ENCODE measurements at regions not wholly inside any gene's neighbourhood (a gene's known extent, or its start where the extent isn't known, plus 50 kb on each side); places are given as distances from the start of the nearest gene placed in this dataset.

- H3K27ac ChIP-seq, result no peak overlapping the region
- H3K4me3 ChIP-seq, result no peak overlapping the region
- H3K9ac ChIP-seq (ENCODE audit: insufficient read length), result no peak overlapping the region
- H3K36me3 ChIP-seq (ENCODE audit: insufficient read depth, low read length), result no peaks in the 10 kb centered on the region
- no peaks in the 10 kb centered on the region for H3K9me3 ChIP-seq (ENCODE audit: low read depth, low read length)
- no peak for TF ChIP-seq EZH2 (IDR thresholded peaks at IDR 0.05)
- no peak for TF ChIP-seq POLR2AphosphoS5 (IDR thresholded peaks at IDR 0.05; ENCODE audit: borderline replicate concordance, low read depth, low read length)
- TF ChIP-seq FOXP2 (optimal IDR thresholded peaks at IDR 0.05; ENCODE audit: control extremely low read depth, extremely low read length, insufficient read depth), result no peak
- peak; percentile 37 for DNase-seq (ENCODE audit: low read depth, low spot score)
Observed at GRCh38 chr18:55781481-55781957, 193.5 kb upstream of the TCF4 start.

- no peaks in the 10 kb centered on the region for H3K36me3 ChIP-seq (ENCODE audit: insufficient read depth, low read length)
- no peak for TF ChIP-seq POLR2AphosphoS5 (IDR thresholded peaks at IDR 0.05; ENCODE audit: borderline replicate concordance, low read depth, low read length)
- no peak for TF ChIP-seq EZH2 (IDR thresholded peaks at IDR 0.05)
- no peak for TF ChIP-seq FOXP2 (optimal IDR thresholded peaks at IDR 0.05; ENCODE audit: control extremely low read depth, extremely low read length, insufficient read depth)
- H3K9ac ChIP-seq (ENCODE audit: insufficient read length), result no peak overlapping the region
- H3K27ac ChIP-seq, result no peak overlapping the region
- H3K9me3 ChIP-seq (ENCODE audit: low read depth, low read length), result no peaks in the 10 kb centered on the region
- DNase-seq (ENCODE audit: low read depth, low spot score), result no peak
- peak overlapping the region; percentile 79 for H3K4me3 ChIP-seq
Observed at GRCh38 chr18:55780586-55781071, 192.6 kb upstream of the TCF4 start.

GRCh38 chr18:55779691-55780585, 191.9 kb upstream of the TCF4 start:
- no peaks in the 10 kb centered on the region for H3K9me3 ChIP-seq (ENCODE audit: low read depth, low read length)
- peak overlapping the region; percentile 7 for H3K9ac ChIP-seq (ENCODE audit: insufficient read length)
- TF ChIP-seq EZH2 (IDR thresholded peaks at IDR 0.05), result no peak
- no peak for TF ChIP-seq FOXP2 (optimal IDR thresholded peaks at IDR 0.05; ENCODE audit: control extremely low read depth, extremely low read length, insufficient read depth)
- TF ChIP-seq POLR2AphosphoS5 (IDR thresholded peaks at IDR 0.05; ENCODE audit: borderline replicate concordance, low read depth, low read length), result no peak
- DNase-seq (ENCODE audit: low read depth, low spot score), result no peak
- H3K27ac ChIP-seq, result no peak overlapping the region
- H3K4me3 ChIP-seq, result peak overlapping the region; percentile 79
- H3K36me3 ChIP-seq (ENCODE audit: insufficient read depth, low read length), result no peaks in the 10 kb centered on the region

GRCh38 chr18:55778788-55779690, 191.0 kb upstream of the TCF4 start:
- H3K9ac ChIP-seq (ENCODE audit: insufficient read length), result no peak overlapping the region
- no peak overlapping the region for H3K27ac ChIP-seq
- no peaks in the 10 kb centered on the region for H3K9me3 ChIP-seq (ENCODE audit: low read depth, low read length)
- no peaks in the 10 kb centered on the region for H3K36me3 ChIP-seq (ENCODE audit: insufficient read depth, low read length)
- TF ChIP-seq FOXP2 (optimal IDR thresholded peaks at IDR 0.05; ENCODE audit: control extremely low read depth, extremely low read length, insufficient read depth) (no peak), POLR2AphosphoS5 (IDR thresholded peaks at IDR 0.05; ENCODE audit: borderline replicate concordance, low read depth, low read length) (peak; percentile 23; the same call in 1 of the 2 replicates)
- DNase-seq (ENCODE audit: low read depth, low spot score), result peak; percentile 39
- peak overlapping the region; percentile 79 for H3K4me3 ChIP-seq

GRCh38 chr18:55777666-55778304, 189.8 kb upstream of the TCF4 start:
- Histone ChIP-seq H3K9ac (ENCODE audit: insufficient read length) (no peak overlapping the region), H3K27ac (no peak overlapping the region), H3K4me3 (no peak overlapping the region), H3K36me3 (ENCODE audit: insufficient read depth, low read length) (no peaks in the 10 kb centered on the region), H3K9me3 (ENCODE audit: low read depth, low read length) (no peaks in the 10 kb centered on the region)
- TF ChIP-seq FOXP2 (optimal IDR thresholded peaks at IDR 0.05; ENCODE audit: control extremely low read depth, extremely low read length, insufficient read depth), result no peak
- no peak for TF ChIP-seq POLR2AphosphoS5 (IDR thresholded peaks at IDR 0.05; ENCODE audit: borderline replicate concordance, low read depth, low read length)
- TF ChIP-seq EZH2 (IDR thresholded peaks at IDR 0.05), result no peak
- peak; percentile 86 for DNase-seq (ENCODE audit: low read depth, low spot score)

GRCh38 chr18:55775972-55776371, 188.0 kb upstream of the TCF4 start:
- TF ChIP-seq POLR2AphosphoS5 (IDR thresholded peaks at IDR 0.05; ENCODE audit: borderline replicate concordance, low read depth, low read length) (no peak), EZH2 (IDR thresholded peaks at IDR 0.05) (no peak), FOXP2 (optimal IDR thresholded peaks at IDR 0.05; ENCODE audit: control extremely low read depth, extremely low read length, insufficient read depth) (no peak)
- H3K9me3 ChIP-seq (ENCODE audit: low read depth, low read length), result no peaks in the 10 kb centered on the region
- H3K36me3 ChIP-seq (ENCODE audit: insufficient read depth, low read length), result no peaks in the 10 kb centered on the region
- H3K9ac ChIP-seq (ENCODE audit: insufficient read length), result no peak overlapping the region
- no peak for DNase-seq (ENCODE audit: low read depth, low spot score)
- no peak overlapping the region for H3K27ac ChIP-seq
- H3K4me3 ChIP-seq, result no peak overlapping the region

- Histone ChIP-seq H3K9ac (ENCODE audit: insufficient read length) (no peak overlapping the region), H3K36me3 (ENCODE audit: insufficient read depth, low read length) (no peaks in the 10 kb centered on the region), H3K4me3 (no peak overlapping the region), H3K27ac (no peak overlapping the region), H3K9me3 (ENCODE audit: low read depth, low read length) (no peaks in the 10 kb centered on the region)
- no peak for DNase-seq (ENCODE audit: low read depth, low spot score)
- TF ChIP-seq EZH2 (IDR thresholded peaks at IDR 0.05) (no peak), POLR2AphosphoS5 (IDR thresholded peaks at IDR 0.05; ENCODE audit: borderline replicate concordance, low read depth, low read length) (no peak), FOXP2 (optimal IDR thresholded peaks at IDR 0.05; ENCODE audit: control extremely low read depth, extremely low read length, insufficient read depth) (no peak)
Observed at GRCh38 chr18:55774505-55774904, 186.5 kb upstream of the TCF4 start.

Measured in SK-N-MC (cell line).